Cardiac septum (tissue), 1 donor: ENCODE measurements at regions not wholly inside any gene's neighbourhood (a gene's known extent, or its start where the extent isn't known, plus 50 kb on each side); places are given as distances from the start of the nearest gene placed in this dataset.

Source experiments
- DNase-seq: peaks from one replicate; pipeline ENCODE4 v3.0.0-alpha.2; 2020; ENCODE audit warnings: low spot score
- intact Hi-C: fragments of 100-400 bp; cut with DNase I; formaldehyde crosslinking; loops from one replicate; pipeline ENCODE4 v1.14.0; 2022
- donor health status: DM: no; HTN: no; CAD: no.

DNA sequence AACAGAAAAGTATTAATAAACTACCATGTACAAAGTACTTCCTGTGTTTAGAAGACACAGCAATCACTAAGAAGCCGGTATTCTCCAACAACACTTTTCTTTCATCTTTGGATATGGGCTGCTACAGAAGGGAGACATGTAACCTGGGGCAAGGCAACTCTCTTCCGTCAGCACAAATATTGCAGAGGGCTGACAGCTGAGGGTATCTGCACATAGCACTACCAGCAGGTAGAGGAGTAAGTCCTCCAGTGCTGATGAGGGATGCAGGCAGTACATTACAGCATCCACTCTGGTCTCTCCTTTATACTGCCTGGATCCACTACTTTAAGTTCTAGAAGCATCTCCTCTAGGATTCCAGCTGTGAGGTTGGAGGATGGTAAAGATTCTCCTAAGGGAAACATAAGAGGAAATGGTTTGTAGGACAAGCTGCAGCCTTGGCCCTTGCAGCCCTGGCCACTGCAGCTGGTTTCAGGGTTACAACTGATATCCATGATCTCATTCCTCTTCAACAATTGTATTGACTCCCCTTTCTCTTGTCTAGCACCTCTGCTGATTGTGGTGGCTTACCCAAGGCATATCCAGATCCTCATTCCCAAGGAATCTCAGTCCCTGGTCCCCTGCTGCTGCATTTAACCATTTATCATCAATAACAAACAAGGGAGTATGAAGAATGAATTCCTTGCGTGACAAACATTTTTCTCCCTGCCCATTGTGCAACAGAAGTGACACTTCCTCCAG lies 110.7 kb upstream of the ADGRF1 start:
- DNase-seq, result no peak
- intact Hi-C loops, result no loop called here

DNA sequence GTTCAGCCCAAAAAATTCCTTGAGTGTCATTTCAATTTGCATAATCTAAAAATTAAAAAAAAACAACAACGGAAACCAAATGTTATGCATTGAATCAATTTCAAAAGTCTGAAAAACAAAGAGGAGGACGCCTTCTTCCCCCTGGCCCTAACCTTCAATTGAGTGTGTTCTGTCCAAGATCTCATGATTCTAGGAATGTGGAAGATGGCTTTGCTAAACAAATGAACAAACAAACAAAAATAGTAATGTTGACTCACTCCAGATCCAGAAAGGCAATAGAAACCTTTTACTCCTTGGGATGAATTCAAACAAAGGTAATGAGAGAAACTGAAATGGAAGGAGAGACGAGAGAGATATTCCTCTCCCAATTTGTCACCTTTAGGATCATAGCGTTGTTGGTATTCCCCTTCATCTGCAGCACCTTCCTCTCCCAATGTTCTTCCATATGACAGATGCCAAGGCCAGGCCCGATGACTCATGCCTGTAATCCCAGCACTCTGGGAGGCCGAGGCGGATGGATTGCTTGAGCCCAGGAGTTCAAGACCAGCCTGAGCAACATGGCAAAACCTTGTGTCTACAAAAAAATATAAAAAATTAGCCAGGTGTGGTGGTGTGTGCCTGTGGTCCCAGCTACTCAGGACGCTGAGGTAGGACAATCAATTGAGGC lies 109.2 kb upstream of the ADGRF1 start:
- intact Hi-C loops, result no loop called here
- DNase-seq, result no peak

DNA sequence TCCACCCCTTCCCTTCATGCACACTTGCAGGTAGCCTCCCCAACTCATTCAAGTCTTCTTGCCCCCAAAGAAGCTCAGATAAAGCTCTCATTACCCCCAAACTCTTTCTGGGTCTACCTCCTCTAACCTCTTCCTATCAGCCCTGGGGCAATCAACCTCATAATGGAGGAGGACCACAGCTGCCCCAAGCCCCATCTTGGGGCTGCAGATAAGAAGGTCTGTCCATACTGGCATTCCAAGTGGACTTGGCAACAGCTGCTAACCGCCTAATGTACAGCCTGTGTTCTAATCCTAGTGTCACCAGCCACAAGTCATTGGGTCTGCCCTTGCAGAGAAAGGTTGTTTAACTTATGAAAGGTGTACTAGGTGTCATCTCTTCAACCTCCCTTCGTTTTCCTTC lies 107.4 kb upstream of the ADGRF1 start:
- no peak for DNase-seq
- intact Hi-C loops, result no loop called here

DNA sequence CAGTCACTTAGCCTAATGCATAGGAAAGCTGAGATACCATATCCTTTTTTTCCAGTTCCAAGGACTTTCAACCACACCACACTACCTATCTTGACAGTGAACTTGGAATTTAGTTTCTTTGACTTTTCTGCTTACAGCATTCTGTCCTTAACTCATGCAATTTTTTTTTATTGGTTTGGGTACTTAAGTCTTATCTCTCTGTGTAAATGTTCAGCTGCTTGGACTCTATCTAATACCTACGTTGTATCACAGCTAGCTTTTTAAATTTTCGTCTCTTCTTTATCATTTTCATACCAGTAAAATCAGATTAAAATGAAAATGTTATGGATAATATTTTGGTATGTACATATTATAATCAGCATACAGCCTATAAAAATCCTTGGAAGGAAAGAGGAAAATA lies 106.9 kb upstream of the ADGRF1 start:
- intact Hi-C loops, result no loop called here
- no peak for DNase-seq

DNA sequence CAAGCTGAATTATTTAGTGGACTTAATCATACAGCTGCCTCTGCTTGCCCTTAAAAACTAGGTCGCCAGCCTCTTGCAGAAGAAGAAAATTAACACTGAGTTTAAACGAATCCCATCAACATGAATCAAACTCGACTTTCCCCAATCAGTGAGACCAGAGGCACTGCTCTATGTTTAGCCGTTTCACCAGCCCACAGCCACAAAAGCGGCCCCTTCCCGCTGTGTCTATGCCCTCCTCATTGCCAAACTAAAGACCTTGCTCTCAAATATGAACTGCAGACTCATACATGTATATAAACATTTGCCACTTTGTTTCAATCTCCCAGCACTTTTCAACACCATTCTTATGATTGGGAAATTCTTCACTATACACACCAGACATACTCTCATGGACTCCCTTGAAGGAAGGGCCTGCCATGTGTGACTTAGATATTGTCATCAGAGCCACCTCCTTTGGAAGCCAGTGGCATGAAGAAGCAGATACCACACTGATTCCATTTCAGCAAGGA lies 105.8 kb upstream of the ADGRF1 start:
- intact Hi-C loops, result no loop called here
- DNase-seq, result no peak

DNA sequence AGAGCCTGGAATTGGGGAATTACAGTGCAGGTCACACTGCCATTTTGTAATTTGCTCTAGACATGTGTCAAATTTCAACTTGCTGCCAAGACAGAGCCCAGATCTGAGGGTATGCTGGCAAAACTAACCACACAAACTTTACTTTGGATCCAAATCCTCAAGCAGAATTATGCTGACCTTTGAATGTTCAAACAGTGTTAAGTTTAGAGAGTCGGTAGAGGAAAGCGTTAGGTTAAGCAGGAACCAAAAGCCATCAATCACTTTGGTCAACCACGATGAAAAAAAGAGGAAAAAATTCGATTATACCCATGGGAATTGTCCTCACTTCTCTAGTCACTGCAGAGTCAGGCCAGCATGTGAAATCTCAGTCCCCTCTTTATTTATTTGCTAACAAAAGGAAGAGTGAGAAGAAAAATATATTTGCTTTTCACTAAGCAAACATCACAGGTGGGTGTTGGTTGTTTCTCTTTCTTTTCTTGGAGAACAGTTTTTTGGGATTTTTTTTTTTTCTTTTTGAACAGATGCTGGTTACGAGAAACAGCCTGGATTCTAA lies 105.1 kb upstream of the ADGRF1 start:
- no peak for DNase-seq
- intact Hi-C loops, result no loop called here

DNA sequence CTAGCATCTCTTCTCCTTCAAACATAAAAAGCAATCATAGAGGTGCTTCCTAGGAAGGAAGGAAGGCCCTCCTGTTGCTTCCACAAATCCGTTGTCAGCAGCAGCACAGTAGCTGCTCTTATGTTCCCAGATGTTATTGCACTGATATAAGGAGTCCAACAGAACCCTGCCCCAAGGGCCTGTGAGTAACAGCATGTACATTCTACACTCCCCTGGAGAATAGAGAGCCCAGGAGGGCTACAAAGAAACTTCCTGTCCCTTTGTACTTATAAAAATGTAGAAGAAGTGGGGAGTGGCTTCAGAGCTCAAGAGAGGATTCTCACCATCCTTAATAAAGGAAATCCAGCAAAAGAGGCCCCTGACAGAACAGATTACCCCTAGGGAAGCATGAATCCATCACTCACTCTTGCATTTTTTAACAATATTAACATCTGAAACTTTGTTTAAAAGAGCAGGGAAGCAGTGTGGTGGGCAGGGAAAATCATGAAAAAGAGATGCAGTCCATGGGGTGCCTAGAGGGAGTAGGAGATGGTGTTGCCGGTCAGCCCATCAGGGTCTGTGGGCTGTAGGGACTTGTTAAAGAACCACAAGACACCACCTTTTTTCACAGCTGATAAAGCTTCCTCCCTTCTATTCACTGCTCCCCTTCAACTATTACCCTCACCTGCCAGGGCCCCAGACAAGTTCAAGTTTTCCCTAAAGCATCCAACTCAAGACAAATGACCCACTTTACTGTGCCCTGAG lies 104.5 kb upstream of the ADGRF1 start:
- DNase-seq, result no peak
- intact Hi-C loops, result no loop called here

DNA sequence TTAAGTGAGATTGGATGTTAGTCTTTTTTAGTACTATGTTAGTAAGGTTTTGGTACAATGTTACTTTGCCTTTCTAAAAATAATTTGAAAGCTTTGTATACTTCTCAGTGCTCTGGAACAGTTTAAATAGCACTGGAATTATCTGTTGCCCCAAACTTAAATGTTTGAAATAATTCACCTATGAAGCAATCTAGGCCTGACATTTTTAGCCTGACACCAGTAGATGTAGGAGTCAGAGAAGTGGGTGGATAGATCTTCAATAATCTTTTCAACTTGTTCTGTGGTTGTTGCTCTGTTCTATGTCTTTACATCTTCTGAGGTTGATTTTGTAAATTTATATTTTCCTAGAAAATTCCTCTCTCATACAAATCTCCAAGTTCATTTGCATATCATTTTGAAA lies 103.1 kb upstream of the ADGRF1 start:
- no peak for DNase-seq
- intact Hi-C loops, result no loop called here

DNA sequence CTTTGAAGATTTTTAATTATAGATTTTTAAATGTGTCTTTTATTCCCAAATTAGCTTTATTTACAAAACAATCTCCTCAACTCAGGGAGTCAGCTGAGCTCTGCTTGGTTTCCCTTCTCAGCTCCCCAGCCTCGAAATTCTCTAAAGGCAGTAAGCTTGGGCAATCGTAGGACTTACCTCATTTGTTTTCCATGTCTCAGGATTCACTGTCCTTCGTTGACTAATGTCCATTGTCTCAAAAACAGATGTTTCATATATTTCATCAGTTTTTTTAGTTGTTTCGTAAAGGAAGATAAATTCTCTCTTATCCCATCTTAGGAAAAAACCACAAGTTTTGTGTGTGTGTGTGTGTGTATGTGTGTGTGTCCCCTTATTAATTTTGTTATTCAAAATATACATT lies 102.2 kb upstream of the ADGRF1 start:
- intact Hi-C loops, result no loop called here
- no peak for DNase-seq

DNA sequence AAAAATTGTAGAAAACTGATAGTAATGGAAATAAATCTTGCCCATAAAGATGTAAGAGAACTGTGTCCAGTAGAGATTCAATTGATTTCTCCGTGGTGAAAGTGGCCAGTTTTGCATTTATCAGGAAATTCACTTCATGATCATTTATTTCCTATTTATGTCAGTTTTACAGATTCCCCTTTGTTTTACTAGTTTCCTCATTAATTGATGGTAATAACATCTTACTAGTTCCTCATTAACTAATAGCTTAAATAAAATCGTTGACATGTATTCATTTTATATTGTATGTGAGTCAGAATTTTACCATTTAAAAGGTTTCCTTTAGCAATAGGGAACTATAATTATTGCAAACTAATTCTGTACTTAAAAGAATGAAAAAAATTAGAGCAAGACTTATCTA lies 99.8 kb upstream of the ADGRF1 start:
- DNase-seq, result no peak
- intact Hi-C loops, result no loop called here

DNA sequence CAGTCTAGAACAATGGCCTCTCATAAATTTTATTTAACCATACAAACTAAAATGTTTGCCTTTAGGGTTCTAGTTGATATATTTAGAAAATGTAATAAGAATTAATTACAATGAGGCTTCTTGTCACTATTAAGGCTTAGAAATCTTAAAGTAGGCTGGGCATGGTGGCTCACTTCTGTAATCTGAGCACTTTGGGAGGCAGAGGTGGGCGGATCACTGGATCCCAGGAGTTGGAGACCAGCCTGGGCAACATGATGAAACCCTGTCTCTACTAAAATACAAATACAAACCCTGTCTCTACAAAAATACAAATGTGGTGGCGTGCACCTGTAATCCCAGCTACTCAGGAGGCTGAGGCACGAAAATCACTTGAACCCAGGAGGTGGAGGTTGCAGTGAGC lies 99.0 kb upstream of the ADGRF1 start:
- DNase-seq, result no peak
- intact Hi-C loops, result no loop called here

DNA sequence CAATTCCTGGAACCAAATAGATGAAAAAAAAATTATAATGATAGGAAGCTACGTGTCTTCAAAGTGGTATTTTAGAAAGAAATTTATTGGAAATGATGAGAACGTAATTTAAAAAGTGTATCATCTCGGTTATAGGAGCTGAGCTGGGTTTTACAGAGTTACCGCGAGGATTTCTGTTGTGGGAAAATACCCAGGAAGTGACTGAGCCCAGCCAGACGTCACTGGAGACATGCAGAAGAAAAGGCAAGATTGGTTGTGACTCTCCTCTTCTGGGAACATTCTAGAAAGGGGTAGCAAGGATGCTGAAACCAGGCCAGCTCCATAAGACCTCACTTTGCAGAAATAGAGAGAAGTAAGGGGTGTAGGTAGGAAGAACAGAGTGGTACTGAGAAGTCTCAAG lies 95.9 kb upstream of the ADGRF1 start:
- no peak for DNase-seq
- intact Hi-C loops, result no loop called here

DNA sequence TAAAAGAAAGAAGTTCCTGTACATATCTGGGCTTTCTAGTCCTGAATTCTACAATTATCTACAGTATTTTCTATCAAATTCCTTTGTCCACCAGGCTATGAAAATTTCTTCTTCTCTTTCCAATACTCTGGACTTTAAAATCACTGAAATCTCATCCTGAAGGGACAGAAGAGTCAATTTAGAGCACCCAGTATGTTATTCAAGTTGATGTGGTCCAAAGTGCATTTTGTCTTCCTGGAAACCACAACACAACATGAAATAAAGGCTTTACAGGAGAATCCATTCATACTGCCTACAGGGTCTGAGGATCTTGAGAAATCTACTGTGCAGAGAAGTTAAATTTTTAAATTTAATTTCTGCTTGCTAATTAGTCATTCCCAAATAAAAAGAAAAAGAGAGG lies 94.9 kb upstream of the ADGRF1 start:
- intact Hi-C loops, result no loop called here
- no peak for DNase-seq

DNA sequence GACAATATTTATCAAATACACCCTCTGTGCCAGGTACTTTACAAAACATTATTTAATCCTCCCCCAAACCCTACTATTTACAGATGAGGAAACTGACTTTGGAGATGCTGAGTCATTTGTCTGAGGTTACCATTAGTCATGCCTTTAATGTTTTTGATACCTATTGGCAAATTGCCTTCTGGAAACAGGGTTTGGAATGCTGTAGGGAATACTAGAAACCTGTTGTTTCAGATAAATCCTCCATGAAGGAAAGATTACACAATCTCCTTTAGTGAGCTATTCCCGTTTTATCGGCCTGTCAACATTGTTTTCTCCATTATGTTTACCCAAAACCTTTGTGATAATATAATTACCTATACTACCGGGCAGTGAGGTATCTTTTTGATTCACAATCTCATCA lies 93.6 kb upstream of the ADGRF1 start:
- intact Hi-C loops, result no loop called here

DNA sequence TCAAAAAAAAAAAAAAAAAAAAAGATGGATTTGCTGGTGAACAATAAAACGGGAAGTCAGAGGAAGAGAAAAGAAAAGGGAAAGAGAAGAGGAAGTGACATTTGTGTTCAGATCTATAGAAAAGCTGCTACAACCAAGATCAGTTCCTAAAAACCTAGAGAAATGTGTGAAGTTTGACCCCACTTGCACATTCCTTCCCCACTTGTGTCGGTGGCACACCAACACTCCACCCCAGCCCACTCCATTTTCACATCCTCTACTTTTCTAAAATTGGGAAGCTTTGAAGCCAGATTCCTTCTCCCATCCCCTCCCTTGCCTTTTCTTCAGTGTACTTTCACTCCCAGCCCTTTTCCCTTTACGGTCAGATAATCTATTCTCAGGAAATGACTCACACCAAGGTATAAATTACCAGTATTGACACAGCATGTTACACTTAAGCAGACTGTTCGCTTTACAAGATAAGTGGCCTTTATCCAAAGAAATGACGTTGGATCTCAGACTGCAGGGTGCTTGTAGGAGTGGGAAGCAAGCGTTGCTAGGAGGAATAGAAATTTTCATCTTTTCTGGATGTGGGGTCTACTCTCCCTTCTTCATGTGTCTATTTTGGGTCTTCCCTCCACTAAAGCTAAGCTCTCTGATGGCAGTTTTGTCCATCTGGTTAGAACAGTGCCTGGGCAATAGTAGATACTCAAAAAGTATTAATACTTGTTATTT lies 92.5 kb upstream of the ADGRF1 start:
- no peak for DNase-seq
- intact Hi-C loops, result no loop called here

More for the DNA sequence above, 93.6 kb upstream of the ADGRF1 start:
- no peak for DNase-seq

DNA sequence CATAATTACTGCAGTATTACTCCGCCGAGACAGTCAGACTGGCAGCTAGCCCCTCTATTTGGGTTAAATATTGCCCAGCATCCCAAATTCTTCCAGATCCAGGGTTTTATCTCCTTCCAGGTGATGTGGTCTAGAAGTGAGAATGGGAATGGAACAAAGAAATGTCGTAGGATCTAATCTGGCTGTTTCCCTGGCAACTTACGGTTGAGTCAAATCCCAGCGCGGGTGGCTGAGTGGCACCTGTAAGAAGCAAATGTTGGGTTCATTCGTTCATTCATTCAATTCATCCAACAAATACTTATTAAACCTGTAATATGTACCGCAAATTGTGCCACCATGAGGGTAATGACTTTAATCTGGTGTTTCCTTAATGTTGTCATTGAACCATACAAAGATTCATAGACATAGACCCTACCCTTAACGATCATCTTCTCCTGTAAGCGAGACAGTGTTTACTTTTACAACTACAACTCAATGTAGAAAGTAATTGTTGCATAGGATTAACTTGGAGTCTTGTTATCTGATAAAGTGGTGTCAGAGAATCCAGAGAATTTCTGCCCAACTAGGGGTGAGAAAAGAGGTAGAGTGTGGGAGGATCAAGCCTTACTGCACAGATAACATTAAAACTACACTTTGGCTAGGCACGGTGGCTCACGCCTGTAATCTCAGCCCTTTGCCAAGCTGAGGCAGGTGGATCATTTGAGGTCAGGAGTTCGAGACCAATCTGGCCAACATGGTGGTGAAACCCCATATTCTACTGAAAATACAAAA lies 91.3 kb upstream of the ADGRF1 start:
- DNase-seq, result no peak
- intact Hi-C loops, result no loop called here

DNA sequence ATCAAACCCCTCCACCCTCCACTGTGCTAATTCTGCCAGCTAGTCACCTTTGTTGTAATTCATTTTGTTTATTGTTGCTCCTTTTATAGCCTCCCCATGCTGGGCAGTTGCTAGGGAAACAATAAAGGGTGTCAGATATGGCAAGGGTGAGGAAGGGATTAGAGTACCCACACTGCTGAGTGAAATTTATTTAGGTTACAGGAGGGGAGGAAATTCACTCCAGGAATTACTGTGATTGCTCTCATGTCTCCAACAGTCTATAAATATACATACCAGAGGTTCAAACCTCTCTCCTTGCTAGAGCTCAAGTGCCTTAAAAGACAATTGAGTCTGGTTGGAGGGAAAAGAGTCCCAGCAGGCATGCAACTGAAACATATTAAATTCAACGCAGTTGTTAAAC lies 90.6 kb upstream of the ADGRF1 start:
- intact Hi-C loops, result no loop called here
- no peak for DNase-seq

DNA sequence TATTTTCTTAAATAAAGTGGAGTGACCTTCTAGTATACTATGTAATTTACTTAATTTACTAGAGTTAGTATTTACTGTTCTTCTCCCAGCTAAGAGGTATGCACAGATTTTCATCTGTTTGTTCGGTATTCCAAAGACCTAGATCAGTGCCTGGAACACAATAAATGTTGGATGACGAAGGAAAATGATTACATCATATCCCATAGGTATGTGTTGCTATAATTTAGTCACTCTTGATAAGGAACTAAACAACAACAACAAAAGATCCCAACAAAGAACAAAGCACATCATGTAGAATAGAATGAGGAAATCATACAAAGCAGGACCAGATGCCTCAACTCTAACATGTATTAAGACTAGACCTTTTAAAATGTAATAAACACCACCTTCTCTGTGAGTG lies 89.6 kb upstream of the ADGRF1 start:
- intact Hi-C loops, result no loop called here
- no peak for DNase-seq

DNA sequence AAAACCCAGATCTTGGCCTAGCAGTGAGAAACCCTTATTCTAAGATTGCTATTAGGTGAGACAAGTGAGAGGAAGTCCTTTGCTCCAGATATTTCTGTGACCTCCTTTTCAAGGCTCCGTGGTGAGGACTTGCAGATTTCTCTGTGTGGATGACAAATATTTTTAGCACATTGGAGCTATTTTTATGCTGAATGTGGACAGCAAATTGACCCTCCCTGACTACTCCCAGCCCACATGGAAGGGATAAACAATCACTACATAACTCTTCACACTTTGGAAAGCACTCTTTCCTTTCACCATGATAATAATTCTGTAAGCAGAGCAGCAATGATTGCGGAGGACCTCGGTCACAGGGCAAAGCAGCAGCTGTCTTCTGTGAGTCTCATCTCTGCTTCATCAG lies 88.0 kb upstream of the ADGRF1 start:
- DNase-seq, result no peak
- intact Hi-C loops, result no loop called here
